ENCODE measurements at regions not wholly inside any gene's neighbourhood (a gene's known extent, or its start where the extent isn't known, plus 50 kb on each side); places are given as distances from the start of the nearest gene placed in this dataset.

DNA sequence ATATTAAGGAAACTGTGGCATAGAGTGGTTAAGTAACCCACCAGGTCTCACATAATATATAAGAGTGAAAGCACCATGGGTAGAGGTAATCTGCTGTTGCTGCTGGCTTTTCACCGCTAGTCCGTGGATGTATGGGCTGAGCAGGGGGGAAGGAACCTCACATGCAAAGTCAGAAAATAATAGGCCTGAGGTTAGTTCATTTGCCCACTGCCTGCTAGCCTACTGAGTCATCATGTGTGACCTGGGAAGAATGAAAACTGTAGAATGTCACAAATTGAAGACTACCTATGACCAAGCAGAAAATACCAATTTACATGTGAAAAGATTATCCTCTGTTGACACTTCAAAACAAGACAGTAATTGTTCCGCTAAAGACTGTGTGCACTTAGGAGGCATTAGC, 560.1 kb upstream of the FAT3 start:
- TF ChIP-seq CTCF (IDR thresholded peaks at IDR 0.05) = no peak

GRCh38 chr11:91660036-91660435, 564.6 kb upstream of the FAT3 start:
- no peak for TF ChIP-seq CTCF (IDR thresholded peaks at IDR 0.05)

DNA sequence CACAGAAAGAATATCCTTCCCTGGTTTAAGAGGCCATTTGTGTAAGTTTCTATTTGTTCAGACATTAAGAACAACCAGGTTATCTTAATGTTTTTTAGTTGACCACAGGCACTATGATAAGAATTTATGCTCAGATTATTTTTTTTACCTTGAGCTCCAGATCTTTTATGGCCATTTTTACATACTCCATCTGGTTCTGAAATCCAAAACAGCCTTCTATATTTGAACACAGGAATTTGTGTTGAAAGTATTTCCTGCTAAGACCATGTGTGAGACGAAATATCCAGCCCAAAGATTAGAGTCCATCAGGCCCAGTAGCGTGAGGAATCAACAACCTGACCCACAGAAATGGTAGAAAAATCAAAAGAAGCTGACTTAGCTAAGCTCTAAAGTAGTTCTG, 569.9 kb upstream of the FAT3 start:
- TF ChIP-seq CTCF (IDR thresholded peaks at IDR 0.05) = no peak

GRCh38 chr11:91653079-91653754, 571.4 kb upstream of the FAT3 start:
- no peak for TF ChIP-seq CTCF (IDR thresholded peaks at IDR 0.05)

GRCh38 chr11:91650802-91651201, 573.8 kb upstream of the FAT3 start:
- TF ChIP-seq CTCF (IDR thresholded peaks at IDR 0.05) = no peak

DNA sequence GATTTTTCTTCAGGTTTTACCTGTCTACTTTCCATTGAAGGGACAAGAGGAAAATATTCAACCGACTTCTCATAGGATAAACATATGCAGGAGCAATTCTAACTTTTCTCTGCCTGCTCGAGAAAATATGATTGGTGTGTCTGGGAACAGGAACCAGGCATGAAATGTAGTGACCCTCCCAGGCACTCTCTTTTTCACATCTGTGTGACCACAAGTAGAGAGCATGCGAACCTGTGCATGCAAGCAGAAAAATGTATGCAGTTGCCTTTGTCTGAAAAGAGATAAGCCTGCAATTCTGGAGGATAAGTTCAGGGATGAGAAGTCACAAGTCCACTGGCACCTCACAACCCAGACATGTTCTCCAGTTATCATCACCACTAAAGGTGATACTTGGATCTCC, 583.5 kb upstream of the FAT3 start:
- no peak for TF ChIP-seq CTCF (IDR thresholded peaks at IDR 0.05)

GRCh38 chr11:91639359-91639758, 585.3 kb upstream of the FAT3 start:
- TF ChIP-seq CTCF (IDR thresholded peaks at IDR 0.05) = no peak

All from LNCAP (cell line).